ENCODE measurements at regions not wholly inside any gene's neighbourhood (a gene's known extent, or its start where the extent isn't known, plus 50 kb on each side); places are given as distances from the start of the nearest gene placed in this dataset.
"Not testable (repeated sequence)": the region's sequence is repeated elsewhere in the genome, so short reads cannot be mapped to it uniquely, and the experiment has no call there.

DNA sequence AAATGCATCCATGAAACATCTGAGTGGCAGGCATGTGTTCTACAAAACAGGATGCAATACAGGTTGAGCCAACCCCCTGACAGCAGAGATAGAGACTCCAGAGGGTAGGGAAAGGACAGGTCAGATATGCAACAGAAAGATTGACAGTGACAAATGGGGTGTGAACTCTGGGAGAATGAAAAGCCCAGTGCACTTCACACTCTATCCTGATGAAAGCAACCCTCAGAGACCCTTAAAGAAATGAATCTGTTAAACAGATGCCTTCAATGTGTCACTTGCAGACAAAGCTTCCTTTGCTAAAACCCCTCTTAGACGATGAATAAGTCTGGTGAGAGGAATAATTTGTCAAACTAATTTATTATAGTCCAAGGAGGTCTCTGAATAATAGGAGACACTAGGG, 89.9 kb downstream of the RFPL4B start:
- CTCF ChIA-PET: interaction anchor here (0.9 kb wide), 1 partner anchor 14 kb away, joined by 3 read pairs; no protein-coding TSS in a partner anchor
- ATAC-seq (no peak), DNase-seq (no peak)
- Mint-ChIP-seq H3K4me3 (no peak overlapping the region), H3K4me1 (no peaks in the 10 kb centered on the region), H3K27ac (no peak overlapping the region), H3K9me3 (ENCODE audit: low read depth) (no peaks in the 10 kb centered on the region), H3K36me3 (no peaks in the 10 kb centered on the region), H3K27me3 (no peaks in the 10 kb centered on the region)

DNA sequence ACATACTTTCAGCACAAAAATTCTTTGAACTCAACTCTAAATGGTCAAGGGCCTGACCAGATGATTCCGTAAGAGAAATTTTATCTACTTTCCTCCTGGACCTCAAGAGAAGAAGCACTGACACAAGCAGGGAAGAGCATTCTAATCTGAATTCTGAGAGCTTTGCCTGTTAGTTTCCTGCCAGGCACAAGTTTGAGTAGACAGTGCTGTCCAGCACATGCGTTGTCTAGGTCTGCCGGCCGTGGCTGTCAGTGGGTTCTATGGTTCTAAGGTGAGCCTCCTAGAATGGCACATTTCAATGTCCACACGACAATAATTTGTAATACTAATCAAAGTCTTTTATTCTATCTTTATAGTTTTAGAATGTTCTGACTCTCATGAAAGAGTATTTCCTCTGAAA, 91.9 kb downstream of the RFPL4B start:
- DNase-seq (no peak), ATAC-seq (no peak)
- Mint-ChIP-seq H3K27ac (no peak overlapping the region), H3K4me1 (no peaks in the 10 kb centered on the region), H3K36me3 (no peaks in the 10 kb centered on the region), H3K4me3 (no peak overlapping the region), H3K27me3 (no peaks in the 10 kb centered on the region), H3K9me3 (ENCODE audit: low read depth) (no peaks in the 10 kb centered on the region)
- CTCF ChIA-PET: no interaction called here

DNA sequence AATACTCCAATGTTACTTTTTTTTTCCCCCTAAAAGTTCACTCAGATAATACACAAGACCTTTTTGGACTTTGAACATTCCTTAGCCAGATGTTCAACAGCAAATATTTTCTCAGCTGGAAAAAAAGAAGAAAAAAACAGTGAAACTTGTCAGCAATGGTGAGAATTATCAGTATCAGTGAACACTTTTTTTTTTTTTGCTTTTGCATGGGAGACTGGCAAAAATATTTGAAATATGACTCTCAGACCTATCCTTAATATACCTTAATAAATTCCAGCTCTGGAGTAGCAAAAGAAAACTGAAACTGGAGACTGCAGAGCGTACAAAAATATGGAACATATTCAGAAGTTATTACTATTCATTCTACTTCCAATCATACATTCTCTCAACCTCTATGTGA, 92.3 kb downstream of the RFPL4B start:
- H3K27me3 Mint-ChIP-seq: no peaks in the 10 kb centered on the region
- no peak overlapping the region for H3K4me3 Mint-ChIP-seq
- ATAC-seq: no peak
- DNase-seq: no peak
- no peaks in the 10 kb centered on the region for H3K9me3 Mint-ChIP-seq (ENCODE audit: low read depth)
- no peak overlapping the region for H3K27ac Mint-ChIP-seq
- no peaks in the 10 kb centered on the region for H3K36me3 Mint-ChIP-seq
- no peaks in the 10 kb centered on the region for H3K4me1 Mint-ChIP-seq
- CTCF ChIA-PET: no interaction called here

DNA sequence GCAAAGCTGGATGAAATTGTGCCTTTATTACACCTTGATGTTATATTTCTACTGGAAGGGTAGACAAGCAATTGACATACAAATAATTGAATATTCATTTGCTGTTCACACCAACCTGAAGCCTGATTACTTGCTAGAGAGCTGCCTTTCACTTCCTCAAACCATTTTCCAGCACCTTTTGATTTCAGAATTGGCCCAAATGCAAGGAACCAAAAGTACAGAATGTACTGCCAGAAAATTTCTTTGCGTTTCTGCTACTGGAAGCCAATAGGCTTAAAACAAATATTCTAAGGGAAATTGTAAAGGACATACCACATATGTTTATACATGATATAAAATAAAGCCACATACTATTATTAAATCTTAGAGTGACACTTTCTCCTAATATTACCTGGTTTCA, 94.5 kb downstream of the RFPL4B start:
- CTCF ChIA-PET: no interaction called here
- no peaks in the 10 kb centered on the region for H3K4me1 Mint-ChIP-seq
- H3K27ac Mint-ChIP-seq: no peak overlapping the region
- DNase-seq (no peak), ATAC-seq (no peak)
- no peaks in the 10 kb centered on the region for H3K9me3 Mint-ChIP-seq (ENCODE audit: low read depth)
- H3K36me3 Mint-ChIP-seq: no peaks in the 10 kb centered on the region
- no peak overlapping the region for H3K4me3 Mint-ChIP-seq
- no peaks in the 10 kb centered on the region for H3K27me3 Mint-ChIP-seq

DNA sequence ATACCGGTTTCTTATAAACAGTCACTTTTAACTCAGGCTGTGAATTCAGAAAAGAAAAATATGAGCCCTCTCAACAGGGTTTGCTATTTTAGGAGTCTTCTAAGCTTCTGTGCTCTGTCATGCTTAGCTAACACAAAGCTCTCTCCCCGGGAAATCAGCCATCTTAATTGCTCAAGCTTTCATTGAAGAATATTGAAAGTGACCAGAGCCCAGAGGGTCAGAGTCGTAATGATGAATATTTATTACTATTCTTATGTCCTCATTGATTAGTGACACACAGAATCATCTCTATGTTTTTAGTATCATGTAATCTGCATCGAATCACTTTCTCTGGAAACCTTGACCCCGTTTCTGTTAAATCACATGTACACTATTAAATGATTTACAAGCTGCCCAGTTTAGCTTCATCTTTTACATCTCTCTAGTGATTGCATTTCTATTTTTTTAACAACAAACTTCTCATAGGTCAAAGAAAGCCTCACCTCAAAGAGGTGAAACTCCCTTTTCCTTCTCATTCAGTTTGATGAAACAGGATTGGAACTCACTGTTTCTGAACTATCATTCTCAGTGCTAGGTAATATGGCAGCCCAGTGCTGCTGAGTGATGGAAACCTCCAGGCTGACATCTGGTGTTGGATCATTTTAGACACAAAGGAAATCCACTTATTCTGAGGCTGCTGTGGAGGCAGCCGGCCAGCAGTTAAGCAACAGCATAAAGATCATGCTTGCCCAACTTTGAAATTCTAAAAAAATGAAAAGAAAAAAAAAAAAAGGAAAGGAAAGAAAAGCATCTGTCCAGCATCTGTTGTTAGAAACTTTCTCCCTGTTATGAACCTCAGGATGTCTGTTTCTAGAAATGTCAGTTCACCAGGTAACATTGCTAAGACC, 96.3 kb downstream of the RFPL4B start:
- Mint-ChIP-seq H3K36me3 (no peaks in the 10 kb centered on the region), H3K9me3 (ENCODE audit: low read depth) (no peaks in the 10 kb centered on the region), H3K27ac (no peak overlapping the region), H3K4me3 (no peak overlapping the region), H3K27me3 (no peaks in the 10 kb centered on the region), H3K4me1 (no peaks in the 10 kb centered on the region)
- DNase-seq (no peak), ATAC-seq (no peak)
- CTCF ChIA-PET: no interaction called here

DNA sequence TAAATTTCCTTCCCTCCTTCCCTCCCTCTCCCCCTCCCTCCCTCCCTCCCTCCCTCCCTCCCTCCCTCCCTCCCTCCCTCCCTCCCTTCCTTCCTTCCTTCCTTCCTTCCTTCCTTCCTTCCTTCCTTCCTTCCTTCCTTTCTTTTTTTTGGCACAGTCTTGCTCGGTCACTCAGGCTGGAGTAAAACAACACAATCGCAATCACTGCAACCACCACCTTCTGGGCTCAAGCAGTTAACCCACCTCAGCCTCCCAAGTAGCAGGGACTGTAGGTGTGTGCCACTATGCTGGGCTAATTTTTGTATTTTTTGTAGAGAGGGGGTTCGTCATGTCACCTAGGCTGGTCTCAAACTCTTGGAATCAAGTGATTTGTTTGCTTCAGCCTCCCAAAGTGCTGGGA, 101.7 kb downstream of the RFPL4B start:
- H3K27me3 Mint-ChIP-seq; H3K4me3 Mint-ChIP-seq; CTCF ChIA-PET; H3K27ac Mint-ChIP-seq; ATAC-seq; H3K4me1 Mint-ChIP-seq; DNase-seq; H3K36me3 Mint-ChIP-seq; H3K9me3 Mint-ChIP-seq (ENCODE audit: low read depth): not testable (repeated sequence)

DNA sequence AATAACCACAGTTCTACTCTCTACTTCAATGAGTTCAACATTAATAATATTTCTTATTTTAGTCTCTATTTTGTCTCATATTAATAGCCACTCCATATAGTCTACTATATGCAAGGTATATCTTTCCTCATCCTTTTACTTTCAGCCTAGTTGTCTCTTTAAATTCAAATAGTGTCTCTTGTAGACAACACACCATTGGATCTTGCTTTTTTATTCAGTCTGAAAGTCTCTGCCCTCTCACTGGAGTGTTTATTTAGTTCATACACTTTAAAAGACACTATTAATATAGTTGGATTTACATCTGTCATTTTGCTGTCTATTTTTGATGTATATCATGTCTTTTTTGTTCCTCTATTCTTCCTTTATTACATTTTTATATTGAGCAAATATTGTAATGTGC, 103.5 kb downstream of the RFPL4B start:
- Mint-ChIP-seq H3K36me3 (no peaks in the 10 kb centered on the region), H3K4me1 (no peaks in the 10 kb centered on the region), H3K27me3 (no peaks in the 10 kb centered on the region), H3K27ac (no peak overlapping the region), H3K9me3 (ENCODE audit: low read depth) (no peaks in the 10 kb centered on the region), H3K4me3 (no peak overlapping the region)
- CTCF ChIA-PET: no interaction called here
- ATAC-seq (no peak), DNase-seq (no peak)

DNA sequence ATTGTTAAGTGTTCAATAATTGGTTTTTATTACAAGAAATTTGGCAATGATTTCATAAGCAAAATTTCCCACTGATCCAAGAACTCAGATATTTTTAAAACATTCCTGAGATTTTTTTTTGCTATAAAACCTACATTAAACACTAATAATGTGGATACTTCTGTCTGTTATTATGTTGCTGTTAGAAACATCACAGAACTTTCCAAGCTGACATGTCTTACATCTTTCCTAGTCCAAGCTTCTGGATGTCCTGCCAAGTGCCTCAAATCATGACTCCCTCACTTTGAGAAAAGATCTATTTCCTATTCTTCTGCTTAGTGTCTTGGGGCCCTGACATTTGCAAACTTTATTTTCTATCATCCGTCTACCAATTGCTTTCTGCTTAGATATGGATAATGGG, 110.8 kb downstream of the RFPL4B start:
- Mint-ChIP-seq H3K9me3 (ENCODE audit: low read depth) (no peaks in the 10 kb centered on the region), H3K36me3 (no peaks in the 10 kb centered on the region), H3K27ac (no peak overlapping the region), H3K4me3 (no peak overlapping the region), H3K27me3 (no peaks in the 10 kb centered on the region), H3K4me1 (no peaks in the 10 kb centered on the region)
- ATAC-seq (no peak), DNase-seq (no peak)
- CTCF ChIA-PET: no interaction called here

DNA sequence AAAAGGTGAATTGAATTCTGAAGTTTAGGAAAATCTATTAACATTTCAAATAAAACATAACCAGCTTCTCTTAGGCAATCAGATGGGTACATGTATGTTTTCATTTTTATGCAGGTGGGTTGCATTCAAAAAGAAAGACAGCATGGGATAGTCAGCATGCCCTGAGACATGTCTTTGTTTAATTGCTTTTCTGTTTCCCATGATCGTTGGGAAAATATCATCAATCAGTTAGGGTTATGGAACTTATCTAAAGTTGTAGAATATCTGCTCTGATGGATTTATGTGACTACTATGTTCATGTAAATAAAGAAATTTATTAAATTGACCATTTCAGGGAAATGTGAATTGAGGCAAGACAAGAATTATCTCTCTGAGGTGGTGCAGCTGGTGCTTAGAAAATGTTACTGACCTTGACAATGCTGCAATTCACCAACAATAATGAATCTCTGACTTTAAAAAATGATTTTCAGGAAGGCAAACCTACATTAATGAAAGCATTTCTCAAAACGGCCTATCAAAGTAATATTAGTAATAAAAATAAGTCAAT, 112.7 kb downstream of the RFPL4B start:
- H3K4me3 Mint-ChIP-seq: no peak overlapping the region
- no peaks in the 10 kb centered on the region for H3K9me3 Mint-ChIP-seq (ENCODE audit: low read depth)
- H3K36me3 Mint-ChIP-seq: no peaks in the 10 kb centered on the region
- H3K27me3 Mint-ChIP-seq: no peaks in the 10 kb centered on the region
- CTCF ChIA-PET: no interaction called here
- H3K27ac Mint-ChIP-seq: no peak overlapping the region
- no peak for DNase-seq
- no peaks in the 10 kb centered on the region for H3K4me1 Mint-ChIP-seq
- ATAC-seq: no peak

DNA sequence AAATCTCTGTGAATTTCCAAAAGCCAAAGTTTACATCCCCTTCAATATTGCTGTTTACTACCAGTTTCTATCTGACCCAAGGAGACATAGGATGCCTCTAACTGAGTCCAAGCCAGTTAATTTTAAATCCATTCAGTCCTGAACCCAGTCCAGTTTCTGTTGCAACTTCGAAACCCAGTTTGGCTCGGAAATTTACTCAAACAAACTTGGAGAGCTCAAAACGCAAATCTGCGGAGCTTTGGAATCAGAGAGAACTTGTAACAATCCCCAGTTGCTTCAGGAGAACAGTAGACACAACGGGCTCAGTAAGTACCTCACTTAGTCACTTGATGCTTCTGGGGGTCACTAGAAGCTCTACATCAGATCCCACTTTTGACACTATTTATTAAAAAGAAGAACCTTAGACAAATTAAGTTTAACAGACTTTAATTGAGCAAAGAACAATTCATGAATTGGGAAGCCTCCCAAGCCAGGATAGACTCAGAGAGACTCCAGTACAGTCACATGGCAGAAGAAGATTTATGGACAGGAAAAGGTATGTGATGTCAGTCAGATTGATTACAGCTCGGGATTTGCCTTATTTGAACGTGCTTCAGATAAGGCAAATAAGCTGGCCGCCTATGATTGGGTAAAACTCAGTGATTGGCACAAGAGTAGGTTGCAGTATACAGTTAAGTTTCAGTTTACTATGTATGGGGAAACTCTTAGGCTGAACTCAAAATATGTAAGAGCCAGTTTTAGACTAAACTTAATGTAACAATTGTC, 118.0 kb downstream of the RFPL4B start:
- H3K4me1 Mint-ChIP-seq: no peaks in the 10 kb centered on the region
- no peak overlapping the region for H3K27ac Mint-ChIP-seq
- ATAC-seq (no peak), DNase-seq (no peak)
- CTCF ChIA-PET: no interaction called here
- no peaks in the 10 kb centered on the region for H3K9me3 Mint-ChIP-seq (ENCODE audit: low read depth)
- H3K36me3 Mint-ChIP-seq: no peaks in the 10 kb centered on the region
- no peak overlapping the region for H3K4me3 Mint-ChIP-seq
- no peaks in the 10 kb centered on the region for H3K27me3 Mint-ChIP-seq

DNA sequence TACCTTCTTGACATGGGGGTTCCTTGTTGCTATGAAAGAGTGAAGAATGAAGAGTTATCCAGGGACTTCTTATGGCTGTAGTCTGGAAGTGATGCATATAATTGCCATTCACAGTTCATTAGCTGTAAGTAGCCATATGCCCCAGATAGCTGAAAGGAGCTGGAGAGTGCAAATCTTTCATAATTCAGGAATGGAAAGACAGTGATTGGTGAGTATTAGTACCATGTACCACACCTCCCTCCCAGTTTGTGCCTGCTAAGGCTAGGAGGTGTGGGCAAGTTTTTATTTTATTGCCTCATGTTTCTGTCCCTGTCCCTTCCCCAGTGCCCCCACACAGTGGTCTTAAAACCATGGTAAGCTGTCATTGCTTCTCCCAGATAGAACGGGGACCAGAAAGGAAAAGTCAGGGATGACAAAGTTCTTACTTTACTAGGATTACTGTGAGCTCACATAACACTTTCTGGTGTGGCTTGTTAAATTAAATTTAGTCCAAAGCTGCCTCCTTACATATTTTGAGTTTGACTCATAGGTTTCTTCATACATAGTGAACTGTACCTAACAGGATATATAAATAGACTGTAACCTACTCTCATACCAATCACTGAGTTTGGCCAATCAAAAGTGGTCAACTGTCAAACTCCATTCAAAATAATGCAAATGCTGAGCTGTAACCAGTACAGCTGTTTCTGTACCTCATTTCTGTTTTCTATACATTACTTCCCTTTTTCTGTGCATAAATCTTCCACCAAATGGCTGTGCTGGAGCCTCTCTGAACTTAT, 119.4 kb downstream of the RFPL4B start:
- CTCF ChIA-PET: no interaction called here

DNA sequence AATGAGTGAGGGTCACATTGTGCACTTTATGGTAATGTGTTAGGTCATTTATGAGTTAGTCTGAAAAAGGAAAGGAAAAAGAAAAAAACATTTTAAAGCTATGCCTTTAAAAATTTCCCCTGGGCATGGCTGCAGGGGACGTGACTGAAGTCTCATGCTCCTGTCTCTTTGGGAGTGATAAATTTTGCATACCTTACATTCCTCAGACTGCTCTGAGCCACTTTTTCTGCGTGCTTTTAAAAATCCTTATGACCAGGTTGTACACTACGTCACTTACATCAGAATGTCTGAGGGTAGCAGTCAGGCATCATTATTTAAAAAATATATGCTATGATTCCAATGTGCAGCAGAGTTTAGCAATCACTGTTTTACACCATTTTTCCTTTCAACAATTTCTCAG, 121.2 kb downstream of the RFPL4B start:
- Mint-ChIP-seq H3K4me1 (no peaks in the 10 kb centered on the region), H3K9me3 (ENCODE audit: low read depth) (no peaks in the 10 kb centered on the region), H3K27ac (no peak overlapping the region), H3K4me3 (no peak overlapping the region), H3K27me3 (no peaks in the 10 kb centered on the region), H3K36me3 (no peaks in the 10 kb centered on the region)
- no peak for DNase-seq
- CTCF ChIA-PET: no interaction called here
- ATAC-seq: no peak

More for the DNA sequence above, 119.4 kb downstream of the RFPL4B start:
- Mint-ChIP-seq H3K27ac (no peak overlapping the region), H3K4me3 (no peak overlapping the region), H3K36me3 (no peaks in the 10 kb centered on the region), H3K4me1 (no peaks in the 10 kb centered on the region), H3K9me3 (ENCODE audit: low read depth) (no peaks in the 10 kb centered on the region), H3K27me3 (no peaks in the 10 kb centered on the region)
- DNase-seq (no peak), ATAC-seq (no peak)

DNA sequence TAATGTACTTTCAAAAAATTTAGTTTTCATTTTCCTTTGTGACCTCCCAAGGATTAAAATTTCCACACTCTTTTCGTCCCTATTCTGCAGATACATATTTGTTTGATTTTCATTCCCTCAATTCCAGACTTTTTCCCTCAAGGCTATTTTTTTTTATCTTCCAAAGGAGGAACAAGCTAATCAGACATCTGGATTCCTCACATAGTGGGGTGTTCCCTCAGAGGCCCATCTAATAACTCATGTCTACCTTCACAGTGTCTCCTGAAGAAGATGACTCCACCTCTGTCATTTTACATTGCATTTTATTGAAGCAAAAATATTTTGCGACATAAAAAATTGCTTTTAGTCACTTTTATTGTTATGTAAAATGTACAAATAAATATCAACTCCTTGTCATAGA, 122.2 kb downstream of the RFPL4B start:
- DNase-seq (no peak), ATAC-seq (no peak)
- Mint-ChIP-seq H3K9me3 (ENCODE audit: low read depth) (no peaks in the 10 kb centered on the region), H3K36me3 (no peaks in the 10 kb centered on the region), H3K4me1 (no peaks in the 10 kb centered on the region), H3K4me3 (no peak overlapping the region), H3K27ac (no peak overlapping the region), H3K27me3 (no peaks in the 10 kb centered on the region)
- CTCF ChIA-PET: no interaction called here
